Activated CD4-positive, alpha-beta T cell treated with anti-CD3 and anti-CD28 coated beads for 48 hours (primary cell): ENCODE measurements at regions not wholly inside any gene's neighbourhood (a gene's known extent, or its start where the extent isn't known, plus 50 kb on each side); places are given as distances from the start of the nearest gene placed in this dataset.
"Not testable (repeated sequence)": the region's sequence is repeated elsewhere in the genome, so short reads cannot be mapped to it uniquely, and the experiment has no call there.

ENCODE experiments used
- DNase-seq: peaks from one replicate; pipeline ENCODE4 v3.0.0-alpha.2; 2020

DNA sequence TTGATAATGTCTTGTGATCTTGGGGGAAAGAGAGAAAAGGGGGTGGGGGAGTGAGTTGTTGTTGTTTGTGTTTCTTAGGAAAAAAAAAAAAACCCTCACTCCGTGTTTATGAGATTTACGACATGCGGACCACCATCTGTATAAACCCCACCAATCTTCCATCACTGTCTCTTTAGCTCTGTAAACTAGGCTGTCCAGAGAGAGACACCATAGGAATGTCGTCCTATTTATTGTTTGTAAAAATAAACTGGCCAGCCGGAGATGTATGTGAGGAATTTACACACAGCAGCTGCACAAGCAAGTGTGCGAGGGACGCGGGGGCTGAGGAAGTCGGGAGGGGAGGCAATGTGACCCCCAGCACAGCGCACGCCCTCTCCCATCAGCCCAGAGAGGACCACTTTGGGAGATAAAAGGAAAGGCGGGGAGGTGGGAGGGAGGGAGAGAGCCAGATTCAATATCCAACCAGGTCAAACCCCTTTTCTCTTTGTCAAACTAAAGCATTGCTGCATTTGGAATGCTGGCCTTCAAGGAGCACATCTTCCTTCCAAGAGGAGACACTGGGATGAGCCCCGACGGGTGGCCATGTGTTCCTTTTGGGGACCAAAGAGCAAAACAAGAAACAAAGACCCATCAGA lies 136.2 kb upstream of the SALL1 start:
- DNase-seq, result no peak

DNA sequence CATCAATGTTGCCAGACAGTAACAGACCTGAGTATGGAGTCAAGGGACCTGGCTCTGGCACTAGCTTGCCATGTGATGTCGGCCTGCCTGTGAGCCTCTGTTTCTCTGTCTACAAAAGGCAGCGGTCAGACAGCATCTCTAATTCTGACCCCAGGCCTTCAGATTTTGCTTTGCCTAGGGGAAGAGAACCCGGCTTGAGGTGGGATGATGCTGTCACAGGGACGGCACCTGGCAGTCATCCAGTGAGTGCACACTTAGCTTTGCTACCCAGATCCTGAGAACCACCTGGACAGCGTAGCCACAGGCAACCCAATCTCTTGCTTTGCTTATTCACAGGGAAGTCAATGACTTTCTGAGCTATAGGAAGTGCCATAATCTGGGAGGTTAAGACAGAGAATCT lies 135.2 kb upstream of the SALL1 start:
- no peak for DNase-seq

DNA sequence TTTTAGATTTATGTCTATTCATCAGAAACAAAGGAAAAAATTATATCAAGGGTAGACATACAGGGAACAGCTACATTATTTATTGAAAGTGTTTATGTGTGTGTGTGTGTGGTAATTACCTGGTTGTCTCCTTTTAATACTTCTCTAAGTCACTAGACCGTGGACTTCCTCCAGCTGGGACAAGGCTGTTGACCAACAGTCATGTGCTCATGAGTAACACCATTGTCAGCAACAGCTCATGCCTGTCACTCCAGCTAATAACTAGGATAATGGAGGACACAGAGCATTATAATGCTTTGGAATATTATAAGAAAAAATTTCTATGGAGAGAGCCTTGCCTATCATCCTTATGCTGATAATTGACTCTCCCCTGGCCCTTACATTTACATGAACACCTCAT lies 125.3 kb upstream of the SALL1 start:
- DNase-seq, result no peak

- no peak for DNase-seq
Observed at GRCh38 chr16:51272420-51272819, 121.3 kb upstream of the SALL1 start.

- no peak for DNase-seq
Observed at GRCh38 chr16:51271156-51271701, 120.2 kb upstream of the SALL1 start.

- DNase-seq, result no peak
Observed at GRCh38 chr16:51268237-51268636, 117.2 kb upstream of the SALL1 start.

DNA sequence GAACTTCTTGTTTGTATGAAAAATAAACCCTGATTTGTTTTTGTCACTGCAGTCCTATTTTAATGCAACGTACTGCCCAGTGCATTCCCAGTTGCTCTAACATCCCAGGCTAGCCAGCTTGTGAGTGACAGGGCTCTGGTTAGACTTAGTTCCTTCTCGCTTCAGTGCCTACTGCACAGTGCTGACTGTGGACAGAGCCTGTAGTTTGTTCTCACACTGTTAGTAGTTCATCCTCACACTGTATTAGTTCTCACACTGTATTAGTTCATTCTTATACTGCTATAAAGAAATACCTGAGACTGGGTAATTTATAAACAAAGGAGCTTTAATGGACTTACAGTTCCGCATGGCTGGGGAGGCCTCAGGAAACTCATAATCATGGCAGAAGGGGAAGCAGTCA lies 116.6 kb upstream of the SALL1 start:
- no peak for DNase-seq

DNA sequence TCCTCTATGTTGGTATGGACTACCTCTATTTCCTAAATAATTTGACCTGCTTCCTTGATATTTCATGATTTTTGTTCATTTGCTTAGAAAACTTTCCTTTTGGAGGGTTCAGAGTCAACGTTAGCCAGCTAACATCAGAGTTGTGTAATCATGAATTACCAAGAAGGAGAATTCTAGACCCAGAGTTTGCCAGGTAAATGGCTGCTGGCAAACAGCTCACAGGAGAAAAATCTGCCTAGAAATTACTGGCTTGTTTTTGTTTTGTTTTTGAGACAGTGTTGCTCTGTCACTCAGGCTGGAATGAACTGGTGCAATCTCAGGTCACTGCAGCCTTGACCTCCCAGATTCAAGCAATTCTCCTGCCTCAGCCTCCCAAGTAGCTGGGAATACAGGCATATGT lies 111.4 kb upstream of the SALL1 start:
- DNase-seq, result no peak

GRCh38 chr16:51261919-51262318 lies 110.8 kb upstream of the SALL1 start:
- DNase-seq, result no peak

GRCh38 chr16:51255349-51255972 lies 104.4 kb upstream of the SALL1 start:
- DNase-seq, result no peak

DNA sequence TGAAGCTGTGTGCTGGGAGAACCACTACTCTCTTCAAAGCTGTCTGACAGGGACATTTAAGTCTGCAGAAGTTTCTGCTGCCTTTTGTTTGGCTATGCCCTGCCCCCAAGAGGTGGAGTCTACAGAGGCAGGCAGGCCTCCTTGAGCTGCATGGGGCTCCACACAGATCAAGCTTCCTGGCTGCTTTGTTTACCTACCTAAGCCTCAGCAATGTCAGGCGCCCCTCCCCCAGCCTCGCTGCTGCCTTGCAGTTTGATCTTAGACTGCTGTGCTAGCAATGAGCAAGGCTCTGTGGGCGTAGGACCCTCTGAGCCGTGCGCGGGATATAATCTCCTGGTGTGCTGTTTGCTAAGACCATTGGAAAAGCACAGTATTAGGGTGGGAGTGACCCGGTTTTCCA lies 103.3 kb upstream of the SALL1 start:
- not testable (repeated sequence) for DNase-seq

DNA sequence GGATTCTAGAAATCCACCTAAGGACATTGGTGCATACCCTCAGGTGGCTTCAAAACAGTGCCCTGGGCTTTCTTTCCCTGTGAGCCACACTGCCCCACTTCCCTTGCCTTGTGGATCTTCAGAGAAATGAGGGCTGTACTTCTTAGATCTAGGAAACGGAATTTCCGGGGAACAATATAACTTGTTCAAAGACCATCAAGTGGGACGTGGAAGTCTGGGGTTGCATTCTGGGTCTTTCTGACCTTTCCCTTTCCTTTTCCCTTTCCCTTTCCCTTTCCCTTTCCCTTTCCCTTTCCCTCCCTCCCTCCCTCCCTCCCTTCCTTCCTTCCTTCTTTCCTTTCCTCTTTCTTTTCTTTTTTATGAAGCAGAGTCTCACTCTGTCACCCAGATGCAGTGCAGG lies 97.1 kb upstream of the SALL1 start:
- no peak for DNase-seq

- DNase-seq, result no peak
Observed at GRCh38 chr16:51245658-51245995, 94.6 kb upstream of the SALL1 start.

GRCh38 chr16:51244887-51245657 lies 94.0 kb upstream of the SALL1 start:
- DNase-seq, result no peak

- DNase-seq, result no peak
Observed at GRCh38 chr16:51243936-51244436, 92.9 kb upstream of the SALL1 start.

DNA sequence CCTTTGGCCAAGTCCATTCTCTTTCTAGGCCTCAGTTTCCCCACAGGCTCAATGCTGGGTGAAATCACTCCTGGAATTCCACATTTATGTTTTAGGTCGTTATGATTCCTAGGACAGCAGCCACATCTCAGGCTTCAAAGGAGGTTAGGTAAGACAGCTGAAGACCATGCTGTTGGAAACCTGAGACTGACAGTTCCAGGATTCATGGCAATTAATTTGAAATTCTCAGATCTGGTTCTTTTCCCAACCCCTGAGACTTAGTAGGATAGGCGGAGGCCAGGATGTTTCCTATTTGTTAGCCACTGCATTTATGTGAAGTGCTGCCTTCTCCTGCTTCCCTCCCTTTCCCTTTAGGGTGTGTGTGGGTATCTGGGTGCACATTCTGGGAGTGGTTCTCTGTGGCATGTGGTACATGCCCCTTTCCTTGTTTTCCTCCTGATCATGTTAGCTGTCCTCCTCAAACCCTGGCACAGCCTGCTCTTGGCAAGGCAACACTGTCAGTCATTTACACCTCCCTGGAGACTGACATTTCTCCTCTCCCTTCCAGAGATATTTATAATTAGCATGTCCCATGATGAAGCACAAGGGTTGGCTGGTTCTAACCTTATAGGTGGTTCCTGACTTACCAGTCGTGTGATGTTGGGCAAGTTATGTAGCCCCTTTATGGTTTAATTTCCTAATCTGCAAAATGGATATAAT lies 91.4 kb upstream of the SALL1 start:
- no peak for DNase-seq

- DNase-seq, result no peak
Observed at GRCh38 chr16:51239196-51239595, 88.1 kb upstream of the SALL1 start.

GRCh38 chr16:51237861-51238378 lies 86.8 kb upstream of the SALL1 start:
- DNase-seq, result no peak

DNA sequence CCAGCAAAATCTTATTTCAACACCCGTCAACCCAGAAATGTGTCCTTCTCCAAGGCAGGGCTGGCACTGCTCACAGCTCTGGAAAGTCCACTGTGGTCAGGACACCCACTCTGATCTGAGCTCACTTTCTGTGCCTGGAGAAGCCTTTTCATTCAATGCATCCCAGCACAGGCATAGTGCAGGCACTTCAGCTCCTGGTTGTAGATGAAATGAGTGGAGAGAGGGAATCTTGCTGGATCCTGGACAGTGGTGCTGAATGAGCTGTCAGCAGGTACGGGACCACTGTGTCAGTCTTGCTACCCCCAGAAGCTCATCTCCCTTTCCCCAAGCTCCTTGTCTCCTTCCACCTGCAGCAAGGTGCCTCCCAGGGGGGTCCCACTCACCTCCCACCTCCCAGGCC lies 86.1 kb upstream of the SALL1 start:
- DNase-seq, result no peak

DNA sequence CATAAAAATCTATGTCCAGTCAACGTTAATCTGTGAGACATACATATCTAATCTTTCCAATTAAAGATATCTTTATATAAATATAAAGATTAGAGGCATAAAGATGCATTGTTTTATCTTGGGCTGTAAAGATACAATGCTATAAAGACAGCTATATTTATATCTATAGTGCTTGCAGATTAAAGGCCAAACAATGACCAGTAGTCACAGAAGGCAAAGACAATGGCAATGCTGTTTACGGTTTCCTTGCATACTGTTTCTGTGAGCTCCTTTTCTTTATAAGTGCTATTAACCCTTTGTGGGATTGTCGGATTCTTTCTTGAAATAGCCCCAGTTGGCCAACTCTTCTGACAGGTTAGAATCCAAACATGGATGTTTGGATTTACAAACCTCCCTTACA lies 85.5 kb upstream of the SALL1 start:
- no peak for DNase-seq

DNA sequence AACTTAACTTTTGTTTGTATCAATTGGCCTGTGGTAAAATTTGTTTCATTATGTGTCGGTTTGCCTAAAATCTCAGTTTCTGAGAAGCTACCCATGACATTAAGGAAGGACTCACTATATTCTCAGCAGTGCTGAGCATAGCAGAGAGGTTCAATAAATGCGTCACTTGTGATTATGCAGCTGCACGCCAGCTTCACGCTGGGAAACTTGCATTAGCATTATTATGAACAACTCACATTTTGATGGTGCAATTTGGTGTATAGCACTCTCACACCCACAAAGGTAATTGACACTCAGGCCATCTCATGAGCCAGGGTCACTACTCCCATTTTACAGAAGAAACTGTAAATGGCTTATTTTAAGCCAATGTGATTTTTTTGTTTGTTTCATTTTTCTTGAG lies 80.6 kb upstream of the SALL1 start:
- DNase-seq, result no peak

- not testable (repeated sequence) for DNase-seq
Observed at GRCh38 chr16:51230035-51230434, 79.0 kb upstream of the SALL1 start.

GRCh38 chr16:51228097-51228659 lies 77.1 kb upstream of the SALL1 start:
- no peak for DNase-seq
